ENCODE measurements at regions not wholly inside any gene's neighbourhood (a gene's known extent, or its start where the extent isn't known, plus 50 kb on each side); places are given as distances from the start of the nearest gene placed in this dataset.

DNA sequence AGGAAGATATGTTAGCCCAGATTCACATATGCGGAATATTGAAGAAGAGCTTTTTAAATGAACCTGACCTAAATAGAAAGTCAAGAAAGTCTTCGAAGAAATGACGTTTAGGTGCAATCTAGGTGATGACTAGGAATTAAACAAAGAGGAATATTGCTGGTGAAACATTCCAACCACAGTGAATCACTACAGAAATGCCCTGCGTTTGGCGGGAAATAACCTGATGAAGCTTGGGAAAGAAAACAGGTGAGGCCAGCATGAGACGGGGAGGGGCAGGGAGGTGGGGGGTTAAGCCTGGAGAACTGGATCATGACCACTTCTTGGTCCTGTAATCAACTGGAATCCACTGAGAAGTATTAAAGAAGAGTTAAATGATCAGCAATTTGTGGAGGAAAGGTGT is 299.4 kb upstream of the VSTM2A start:
- DNase-seq (ENCODE audit: insufficient read length, low spot score) (no peak), FAIRE-seq (no peak)
- TF ChIP-seq SPI1 (IDR thresholded peaks at IDR 0.05; ENCODE audit: low read depth, low read length) (no peak), POU2F2 (IDR thresholded peaks at IDR 0.05; ENCODE audit: low read depth, low read length) (no peak), TAF1 (IDR thresholded peaks at IDR 0.05; ENCODE audit: low read depth, low read length) (no peak), POLR2AphosphoS5 (IDR thresholded peaks at IDR 0.05; ENCODE audit: low read depth, low read length) (no peak), POLR2A (IDR thresholded peaks at IDR 0.05; ENCODE audit: low read depth, low read length) (no peak), PAX5 (IDR thresholded peaks at IDR 0.05; ENCODE audit: insufficient read depth, low read length, severe bottlenecking) (no peak)

DNA sequence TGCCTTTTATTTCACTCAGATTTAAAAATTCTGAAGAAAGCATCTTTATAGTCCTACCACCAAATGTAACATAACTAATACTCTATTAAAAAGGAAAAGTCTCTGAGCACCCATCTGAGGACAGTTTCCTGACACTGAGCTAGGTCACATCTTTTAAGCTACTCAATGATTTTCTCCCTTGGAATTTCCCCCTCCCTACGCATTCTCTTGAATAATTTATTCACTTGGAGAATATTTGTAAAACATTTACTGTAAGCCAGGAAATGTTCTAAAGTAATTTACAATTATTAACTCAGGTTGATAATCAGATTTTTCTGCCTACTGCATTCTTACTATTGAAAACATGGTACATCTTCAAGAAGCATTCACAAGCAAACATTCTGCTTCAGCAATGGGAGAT is 297.2 kb upstream of the VSTM2A start:
- DNase-seq (ENCODE audit: insufficient read length, low spot score) (no peak), FAIRE-seq (no peak)
- no peak for TF ChIP-seq POU2F2 (IDR thresholded peaks at IDR 0.05; ENCODE audit: low read depth, low read length)
- TF ChIP-seq SPI1 (IDR thresholded peaks at IDR 0.05; ENCODE audit: low read depth, low read length), result no peak
- TF ChIP-seq POLR2A (IDR thresholded peaks at IDR 0.05; ENCODE audit: low read depth, low read length), result no peak
- no peak for TF ChIP-seq PAX5 (IDR thresholded peaks at IDR 0.05; ENCODE audit: insufficient read depth, low read length, severe bottlenecking)
- TF ChIP-seq POLR2AphosphoS5 (IDR thresholded peaks at IDR 0.05; ENCODE audit: low read depth, low read length), result no peak
- no peak for TF ChIP-seq TAF1 (IDR thresholded peaks at IDR 0.05; ENCODE audit: low read depth, low read length)

DNA sequence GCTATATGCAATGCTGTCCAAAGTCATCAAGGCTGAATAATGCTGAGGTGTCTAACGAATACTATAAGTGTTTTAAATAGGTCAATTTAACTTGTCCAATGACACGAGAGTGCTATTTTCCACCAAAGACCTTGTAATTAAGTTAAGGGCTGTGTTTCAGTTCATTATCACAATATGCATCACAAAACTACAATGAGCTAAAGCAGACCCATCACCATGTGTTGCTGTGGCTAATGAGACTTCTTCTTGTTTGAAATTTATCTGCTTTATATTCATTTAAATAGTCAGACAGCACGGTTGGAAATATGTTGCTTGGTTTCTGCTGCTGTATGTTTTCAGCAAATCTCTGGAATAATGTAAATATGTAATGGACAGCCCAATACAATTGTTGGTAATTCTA is 292.5 kb upstream of the VSTM2A start:
- FAIRE-seq, result no peak
- TF ChIP-seq POLR2AphosphoS5 (IDR thresholded peaks at IDR 0.05; ENCODE audit: low read depth, low read length), result no peak
- TF ChIP-seq POU2F2 (IDR thresholded peaks at IDR 0.05; ENCODE audit: low read depth, low read length), result no peak
- TF ChIP-seq PAX5 (IDR thresholded peaks at IDR 0.05; ENCODE audit: insufficient read depth, low read length, severe bottlenecking), result no peak
- no peak for TF ChIP-seq TAF1 (IDR thresholded peaks at IDR 0.05; ENCODE audit: low read depth, low read length)
- TF ChIP-seq SPI1 (IDR thresholded peaks at IDR 0.05; ENCODE audit: low read depth, low read length), result no peak
- no peak for TF ChIP-seq POLR2A (IDR thresholded peaks at IDR 0.05; ENCODE audit: low read depth, low read length)
- DNase-seq (ENCODE audit: insufficient read length, low spot score), result no peak

DNA sequence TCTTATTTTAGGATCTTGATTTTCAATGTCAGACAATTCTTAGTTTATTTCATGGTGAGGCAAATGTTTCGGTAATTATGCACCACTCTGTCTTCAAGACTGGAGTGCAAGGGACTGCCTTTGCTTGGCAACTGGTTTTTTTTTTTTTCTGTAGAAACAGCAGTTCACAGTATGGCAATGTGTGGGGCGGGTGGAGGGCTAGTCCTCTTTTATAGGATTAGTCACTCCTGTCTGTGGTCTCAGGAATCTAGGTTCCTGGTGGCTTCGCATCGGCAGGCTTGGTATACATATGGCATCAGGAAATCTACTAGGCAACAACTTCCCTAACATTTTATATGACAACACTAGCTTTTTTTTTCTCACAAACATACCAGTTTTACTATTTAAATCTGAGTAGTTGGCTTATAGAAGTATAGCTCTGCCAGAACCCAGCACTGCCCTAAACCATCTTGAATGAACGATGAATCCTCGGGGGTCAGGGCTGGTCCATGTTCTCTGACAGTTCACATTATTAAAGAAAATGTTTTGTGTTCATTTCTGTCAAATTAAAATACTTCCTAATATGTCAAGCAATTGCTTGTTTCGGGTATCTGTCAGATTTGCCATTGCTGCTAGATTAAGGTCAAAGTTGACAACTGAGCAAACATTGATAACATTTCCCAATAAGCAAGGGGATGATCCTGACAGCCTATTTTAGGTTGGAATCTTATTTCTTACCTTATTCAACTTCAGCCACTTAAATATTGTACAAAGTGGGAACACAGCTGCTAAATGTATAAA is 289.7 kb upstream of the VSTM2A start:
- TF ChIP-seq PAX5 (IDR thresholded peaks at IDR 0.05; ENCODE audit: insufficient read depth, low read length, severe bottlenecking) (no peak), TAF1 (IDR thresholded peaks at IDR 0.05; ENCODE audit: low read depth, low read length) (no peak), POU2F2 (IDR thresholded peaks at IDR 0.05; ENCODE audit: low read depth, low read length) (no peak)
- FAIRE-seq, result no peak
- DNase-seq (ENCODE audit: insufficient read length, low spot score), result no peak

DNA sequence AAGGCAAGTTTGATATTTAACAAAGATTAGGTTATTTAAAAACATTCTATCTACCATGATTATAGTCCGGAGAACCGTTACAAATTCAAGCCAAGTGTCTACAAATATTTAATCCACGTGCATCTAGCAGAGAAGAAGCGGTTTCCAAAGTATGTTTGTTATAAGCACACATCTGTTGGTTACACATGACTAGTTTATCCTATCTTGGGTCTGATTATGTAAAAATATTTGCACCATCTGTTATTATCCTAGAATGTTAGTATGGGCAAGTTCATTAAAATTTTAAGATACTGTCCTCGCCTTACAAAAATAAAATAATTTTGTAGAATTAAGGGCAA is 289.2 kb upstream of the VSTM2A start:
- no peak for FAIRE-seq
- TF ChIP-seq POLR2AphosphoS5 (IDR thresholded peaks at IDR 0.05; ENCODE audit: low read depth, low read length) (no peak), SPI1 (IDR thresholded peaks at IDR 0.05; ENCODE audit: low read depth, low read length) (no peak), PAX5 (IDR thresholded peaks at IDR 0.05; ENCODE audit: insufficient read depth, low read length, severe bottlenecking) (no peak), POLR2A (IDR thresholded peaks at IDR 0.05; ENCODE audit: low read depth, low read length) (no peak), POU2F2 (IDR thresholded peaks at IDR 0.05; ENCODE audit: low read depth, low read length) (no peak), TAF1 (IDR thresholded peaks at IDR 0.05; ENCODE audit: low read depth, low read length) (no peak)
- no peak for DNase-seq (ENCODE audit: insufficient read length, low spot score)

DNA sequence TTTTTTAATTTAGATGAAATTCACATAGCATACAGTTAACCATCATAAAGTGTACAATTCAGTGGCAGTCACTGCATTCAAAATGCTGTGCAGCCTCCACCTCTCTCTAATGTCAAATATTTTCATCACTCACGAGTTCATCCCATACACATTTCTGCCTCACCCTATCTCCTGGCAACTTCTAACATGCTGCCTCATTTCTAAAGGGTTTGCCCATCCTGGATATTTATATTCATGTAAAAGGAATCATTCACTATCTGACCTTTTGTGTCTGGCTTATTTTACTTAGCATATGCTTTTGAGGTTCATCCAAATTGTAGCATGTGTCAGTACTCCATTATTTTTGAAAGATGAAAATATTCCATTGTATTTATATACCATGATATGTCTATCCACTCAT is 286.9 kb upstream of the VSTM2A start:
- TF ChIP-seq POLR2AphosphoS5 (IDR thresholded peaks at IDR 0.05; ENCODE audit: low read depth, low read length), result no peak
- no peak for TF ChIP-seq POLR2A (IDR thresholded peaks at IDR 0.05; ENCODE audit: low read depth, low read length)
- no peak for TF ChIP-seq PAX5 (IDR thresholded peaks at IDR 0.05; ENCODE audit: insufficient read depth, low read length, severe bottlenecking)
- TF ChIP-seq POU2F2 (IDR thresholded peaks at IDR 0.05; ENCODE audit: low read depth, low read length), result no peak
- DNase-seq (ENCODE audit: insufficient read length, low spot score) (no peak), FAIRE-seq (no peak)

DNA sequence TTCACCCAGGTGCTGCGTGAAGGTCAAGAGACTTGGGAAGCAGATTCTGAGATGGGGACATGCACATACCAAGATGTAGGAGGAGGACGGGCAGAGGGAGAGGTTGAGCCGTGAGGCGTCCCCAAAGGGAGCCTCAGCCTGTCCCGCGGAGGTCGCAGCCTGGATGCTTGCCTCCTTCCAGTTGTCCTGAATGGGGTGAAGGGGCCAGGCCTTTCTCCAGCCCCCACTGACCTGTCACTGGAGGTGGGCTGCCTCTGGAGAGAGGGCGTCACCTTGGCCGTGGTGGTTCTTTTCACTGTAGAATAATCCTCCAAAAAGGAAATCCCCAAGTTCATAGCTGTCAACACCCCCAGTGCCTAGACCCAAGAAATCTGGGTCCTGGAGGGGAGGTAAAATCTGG is 283.0 kb upstream of the VSTM2A start:
- DNase-seq (ENCODE audit: insufficient read length, low spot score) (no peak), FAIRE-seq (no peak)
- no peak for TF ChIP-seq SPI1 (IDR thresholded peaks at IDR 0.05; ENCODE audit: low read depth, low read length)
- TF ChIP-seq POLR2A (IDR thresholded peaks at IDR 0.05; ENCODE audit: low read depth, low read length), result no peak
- no peak for TF ChIP-seq POLR2AphosphoS5 (IDR thresholded peaks at IDR 0.05; ENCODE audit: low read depth, low read length)
- TF ChIP-seq POU2F2 (IDR thresholded peaks at IDR 0.05; ENCODE audit: low read depth, low read length), result no peak
- TF ChIP-seq PAX5 (IDR thresholded peaks at IDR 0.05; ENCODE audit: insufficient read depth, low read length, severe bottlenecking), result no peak
- TF ChIP-seq TAF1 (IDR thresholded peaks at IDR 0.05; ENCODE audit: low read depth, low read length), result no peak

DNA sequence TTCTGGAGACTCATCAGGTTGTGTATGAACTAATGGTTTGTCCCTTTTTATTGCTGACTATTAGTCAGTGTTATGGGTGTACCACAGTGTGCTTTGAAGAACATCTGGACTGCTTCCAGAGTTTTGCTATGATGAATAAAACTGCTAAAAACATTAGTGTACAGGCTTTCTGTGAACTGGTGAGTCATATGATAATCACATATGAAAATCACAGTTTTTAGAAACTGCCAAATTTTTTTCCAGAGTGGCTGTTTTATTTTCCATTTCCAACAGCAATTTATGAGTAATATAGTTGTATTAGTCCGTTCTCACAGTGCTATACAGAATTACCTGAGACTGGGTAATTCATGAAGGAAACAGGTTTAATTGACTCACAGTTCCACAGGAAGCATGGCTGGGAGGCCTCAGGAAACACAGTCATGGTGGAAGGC is 281.2 kb upstream of the VSTM2A start:
- TF ChIP-seq SPI1 (IDR thresholded peaks at IDR 0.05; ENCODE audit: low read depth, low read length), result no peak
- TF ChIP-seq POLR2AphosphoS5 (IDR thresholded peaks at IDR 0.05; ENCODE audit: low read depth, low read length), result no peak
- TF ChIP-seq PAX5 (IDR thresholded peaks at IDR 0.05; ENCODE audit: insufficient read depth, low read length, severe bottlenecking), result no peak
- no peak for TF ChIP-seq TAF1 (IDR thresholded peaks at IDR 0.05; ENCODE audit: low read depth, low read length)
- no peak for TF ChIP-seq POU2F2 (IDR thresholded peaks at IDR 0.05; ENCODE audit: low read depth, low read length)
- TF ChIP-seq POLR2A (IDR thresholded peaks at IDR 0.05; ENCODE audit: low read depth, low read length), result no peak
- FAIRE-seq (no peak), DNase-seq (ENCODE audit: insufficient read length, low spot score) (no peak)

DNA sequence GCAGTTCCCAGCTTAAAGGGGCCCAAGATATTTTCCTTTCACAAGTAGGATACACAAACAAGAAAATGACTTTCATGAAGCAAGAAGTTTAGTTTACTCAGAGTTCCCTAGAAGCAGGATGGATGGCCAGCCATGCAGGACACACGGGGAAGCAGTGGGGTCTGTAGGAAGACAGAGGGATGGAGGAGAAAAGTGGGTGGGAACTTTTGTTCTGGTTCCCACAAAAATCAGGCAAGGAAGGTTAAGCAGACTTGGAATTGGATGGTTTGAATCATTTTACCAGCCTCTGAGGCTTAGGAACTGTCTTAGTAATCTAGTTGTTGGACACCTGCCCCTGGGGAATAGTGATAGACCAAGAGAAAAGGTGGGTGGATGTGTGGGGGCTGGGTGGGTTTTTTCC is 263.3 kb upstream of the VSTM2A start:
- no peak for TF ChIP-seq POLR2A (IDR thresholded peaks at IDR 0.05; ENCODE audit: low read depth, low read length)
- TF ChIP-seq SPI1 (IDR thresholded peaks at IDR 0.05; ENCODE audit: low read depth, low read length), result no peak
- TF ChIP-seq PAX5 (IDR thresholded peaks at IDR 0.05; ENCODE audit: insufficient read depth, low read length, severe bottlenecking), result no peak
- TF ChIP-seq TAF1 (IDR thresholded peaks at IDR 0.05; ENCODE audit: low read depth, low read length), result no peak
- no peak for TF ChIP-seq POLR2AphosphoS5 (IDR thresholded peaks at IDR 0.05; ENCODE audit: low read depth, low read length)
- no peak for TF ChIP-seq POU2F2 (IDR thresholded peaks at IDR 0.05; ENCODE audit: low read depth, low read length)
- FAIRE-seq, result no peak
- no peak for DNase-seq (ENCODE audit: insufficient read length, low spot score)
